GM23338 (cell line): ENCODE measurements at regions not wholly inside any gene's neighbourhood (a gene's known extent, or its start where the extent isn't known, plus 50 kb on each side); places are given as distances from the start of the nearest gene placed in this dataset.

Experiments used
- ATAC-seq: fragments of 200-7000 bp; cut with Tn5 transposase; 3 replicates; pipeline ENCODE4 v1.9.1; 2020
- DNase-seq: peaks from one replicate; pipeline ENCODE4 v3.0.0-alpha.2; 2015; ENCODE audit warnings: low spot score
- H2AFZ ChIP-seq: fragments of 200-600 bp; sonication (generic); 2 replicates; pipeline ENCODE4 v1.8.0; 2016; ENCODE audit warnings: antibody characterized with exemption, mild to moderate bottlenecking, moderate library complexity
- H3F3A ChIP-seq: fragments of 200-600 bp; sonication (generic); replicated peaks from 2 replicates; pipeline ENCODE4 v1.8.0; 2017; ENCODE audit warnings: antibody characterized with exemption, mixed run types, low read depth
- H3K27ac ChIP-seq: fragments of 200-600 bp; sonication (generic); 2 replicates; pipeline ENCODE4 v1.6.1; 2016; ENCODE audit warnings: low read depth
- H3K27me3 ChIP-seq: fragments of 200-600 bp; sonication (generic); 2 replicates; pipeline ENCODE4 v1.8.0; 2016; ENCODE audit warnings: mild to moderate bottlenecking, mixed run types, moderate library complexity; ENCODE audit not compliant: insufficient read depth
- H3K36me3 ChIP-seq: fragments of 200-600 bp; sonication (generic); 2 replicates; pipeline ENCODE4 v1.8.0; 2016; ENCODE audit warnings: mild to moderate bottlenecking; ENCODE audit not compliant: insufficient read depth
- H3K4me1 ChIP-seq: fragments of 200-600 bp; sonication (generic); 2 replicates; pipeline ENCODE4 v1.8.0; 2016; ENCODE audit warnings: mild to moderate bottlenecking, moderate library complexity; ENCODE audit not compliant: insufficient read depth
- H3K4me2 ChIP-seq: fragments of 200-600 bp; sonication (generic); 2 replicates; pipeline ENCODE4 v1.7.1; 2017; ENCODE audit warnings: mixed run types
- H3K4me3 ChIP-seq: fragments of 200-600 bp; sonication (generic); 2 replicates; pipeline ENCODE4 v1.6.1; 2016; ENCODE audit warnings: mixed run types
- H3K79me2 ChIP-seq: fragments of 200-600 bp; sonication (generic); replicated peaks from 2 replicates; pipeline ENCODE4 v1.8.0; 2017; ENCODE audit warnings: mild to moderate bottlenecking; ENCODE audit not compliant: insufficient read depth
- H3K9me2 ChIP-seq: fragments of 200-600 bp; sonication (generic); 2 replicates; pipeline ENCODE4 v1.8.0; 2017; ENCODE audit not compliant: insufficient read depth
- H4K20me1 ChIP-seq: fragments of 200-600 bp; sonication (generic); replicated peaks from 2 replicates; pipeline ENCODE4 v1.8.0; 2017; ENCODE audit warnings: mild to moderate bottlenecking; ENCODE audit not compliant: insufficient read depth
- H3K27ac Mint-ChIP-seq: 2 replicates; pipeline ENCODE4 v1.8.0; 2020; ENCODE audit warnings: inconsistent platforms, mild to moderate bottlenecking, moderate library complexity, mixed read lengths
- H3K27me3 Mint-ChIP-seq: 3 replicates; pipeline ENCODE4 v1.8.0; 2022; ENCODE audit warnings: low read depth, mild to moderate bottlenecking, moderate library complexity, mixed read lengths, inconsistent platforms; ENCODE audit not compliant: insufficient read depth, poor library complexity
- H3K36me3 Mint-ChIP-seq: 3 replicates; pipeline ENCODE4 v1.8.0; 2021; ENCODE audit warnings: low read depth, mild to moderate bottlenecking, inconsistent platforms, moderate library complexity, mixed read lengths
- H3K4me1 Mint-ChIP-seq: 3 replicates; pipeline ENCODE4 v1.8.0; 2020; ENCODE audit warnings: mild to moderate bottlenecking, inconsistent platforms, mixed read lengths
- H3K4me3 Mint-ChIP-seq: 3 replicates; pipeline ENCODE4 v1.8.0; 2021; ENCODE audit warnings: moderate library complexity, mild to moderate bottlenecking, inconsistent platforms, mixed read lengths
- H3K9me3 Mint-ChIP-seq: 3 replicates; pipeline ENCODE4 v1.8.0; 2020; ENCODE audit warnings: moderate library complexity, mild to moderate bottlenecking, inconsistent platforms, mixed read lengths
- EZH2phosphoT487 ChIP-seq: fragments of 200-600 bp; sonication (generic); IDR thresholded peaks from one replicate; pipeline ENCODE4 v1.8.1; 2018; ENCODE audit warnings: antibody characterized with exemption; ENCODE audit not compliant: unreplicated experiment
- JUNB ChIP-seq: IDR thresholded peaks from one replicate; pipeline ENCODE4 v1.6.1; 2016; ENCODE audit warnings: antibody characterized with exemption; ENCODE audit not compliant: unreplicated experiment
- REST ChIP-seq: IDR thresholded peaks from one replicate; pipeline ENCODE4 v1.6.1; 2018; ENCODE audit warnings: antibody characterized with exemption; ENCODE audit not compliant: unreplicated experiment
- ZNF114 ChIP-seq: fragments of 250-450 bp; sonication (Bioruptor Pico); IDR thresholded peaks from 2 replicates; pipeline ENCODE4 v1.5.0; 2020; ENCODE audit warnings: mild to moderate bottlenecking, moderate library complexity
- ZNF331 ChIP-seq: fragments of 250-450 bp; sonication (Bioruptor Pico); IDR thresholded peaks from 2 replicates; pipeline ENCODE4 v1.5.0; 2020; ENCODE audit warnings: low read depth, mild to moderate bottlenecking, moderate library complexity
- TF ChIP-seq, protein P1 (sequence below), 2 experiments: fragments of 200-600 bp in 1 of 2; sonication (generic) in 1 of 2; conservative IDR thresholded peaks; 2 replicates each; pipeline versions ENCODE4 v1.5.1 to v1.6.1; 2016 to 2017; ENCODE audit warnings: antibody characterized with exemption in 2 of 2, low read depth in 2 of 2, mild to moderate bottlenecking in 2 of 2, moderate library complexity in 1 of 2
- TF ChIP-seq, protein P2 (sequence below): IDR thresholded peaks from 2 replicates; pipeline ENCODE4 v1.6.1; 2016; ENCODE audit warnings: antibody characterized with exemption

- H3K4me2 ChIP-seq: no peak overlapping the region
- DNase-seq: no peak
- H3K36me3 ChIP-seq: no peaks in the 10 kb centered on the region
- H3K27me3 ChIP-seq: no peaks in the 10 kb centered on the region
- TF ChIP-seq, protein P1, sequence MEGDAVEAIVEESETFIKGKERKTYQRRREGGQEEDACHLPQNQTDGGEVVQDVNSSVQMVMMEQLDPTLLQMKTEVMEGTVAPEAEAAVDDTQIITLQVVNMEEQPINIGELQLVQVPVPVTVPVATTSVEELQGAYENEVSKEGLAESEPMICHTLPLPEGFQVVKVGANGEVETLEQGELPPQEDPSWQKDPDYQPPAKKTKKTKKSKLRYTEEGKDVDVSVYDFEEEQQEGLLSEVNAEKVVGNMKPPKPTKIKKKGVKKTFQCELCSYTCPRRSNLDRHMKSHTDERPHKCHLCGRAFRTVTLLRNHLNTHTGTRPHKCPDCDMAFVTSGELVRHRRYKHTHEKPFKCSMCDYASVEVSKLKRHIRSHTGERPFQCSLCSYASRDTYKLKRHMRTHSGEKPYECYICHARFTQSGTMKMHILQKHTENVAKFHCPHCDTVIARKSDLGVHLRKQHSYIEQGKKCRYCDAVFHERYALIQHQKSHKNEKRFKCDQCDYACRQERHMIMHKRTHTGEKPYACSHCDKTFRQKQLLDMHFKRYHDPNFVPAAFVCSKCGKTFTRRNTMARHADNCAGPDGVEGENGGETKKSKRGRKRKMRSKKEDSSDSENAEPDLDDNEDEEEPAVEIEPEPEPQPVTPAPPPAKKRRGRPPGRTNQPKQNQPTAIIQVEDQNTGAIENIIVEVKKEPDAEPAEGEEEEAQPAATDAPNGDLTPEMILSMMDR (conservative IDR thresholded peaks at IDR 0.05; ENCODE audit: low read depth in 2 of 2): no peak
- no peak for TF ChIP-seq REST
- TF ChIP-seq ZNF114 (CRISPR knock-in tag): no peak
- TF ChIP-seq ZNF331: no peak
- TF ChIP-seq, protein P2, sequence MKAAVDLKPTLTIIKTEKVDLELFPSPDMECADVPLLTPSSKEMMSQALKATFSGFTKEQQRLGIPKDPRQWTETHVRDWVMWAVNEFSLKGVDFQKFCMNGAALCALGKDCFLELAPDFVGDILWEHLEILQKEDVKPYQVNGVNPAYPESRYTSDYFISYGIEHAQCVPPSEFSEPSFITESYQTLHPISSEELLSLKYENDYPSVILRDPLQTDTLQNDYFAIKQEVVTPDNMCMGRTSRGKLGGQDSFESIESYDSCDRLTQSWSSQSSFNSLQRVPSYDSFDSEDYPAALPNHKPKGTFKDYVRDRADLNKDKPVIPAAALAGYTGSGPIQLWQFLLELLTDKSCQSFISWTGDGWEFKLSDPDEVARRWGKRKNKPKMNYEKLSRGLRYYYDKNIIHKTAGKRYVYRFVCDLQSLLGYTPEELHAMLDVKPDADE: no peak
- Mint-ChIP-seq H3K4me3 (no peak overlapping the region), H3K9me3 (no peaks in the 10 kb centered on the region), H3K27me3 (peaks cover 2% of the 10 kb centered on the region), H3K36me3 (no peaks in the 10 kb centered on the region), H3K27ac (no peak overlapping the region), H3K4me1 (peaks cover 10% of the 10 kb centered on the region)
- H2AFZ ChIP-seq: no peak overlapping the region
- no peak overlapping the region for H3K27ac ChIP-seq
- ATAC-seq: no peak
- no peaks in the 10 kb centered on the region for H3K79me2 ChIP-seq
- H3K4me1 ChIP-seq: no peaks in the 10 kb centered on the region
- no peak overlapping the region for H3K4me3 ChIP-seq
- no peaks in the 10 kb centered on the region for H3F3A ChIP-seq
- no peaks in the 10 kb centered on the region for H4K20me1 ChIP-seq
- H3K9me2 ChIP-seq: no peaks in the 10 kb centered on the region
Measured at GRCh38 chr4:123833171-123833643, 436.6 kb downstream of the SPRY1 start.

DNA sequence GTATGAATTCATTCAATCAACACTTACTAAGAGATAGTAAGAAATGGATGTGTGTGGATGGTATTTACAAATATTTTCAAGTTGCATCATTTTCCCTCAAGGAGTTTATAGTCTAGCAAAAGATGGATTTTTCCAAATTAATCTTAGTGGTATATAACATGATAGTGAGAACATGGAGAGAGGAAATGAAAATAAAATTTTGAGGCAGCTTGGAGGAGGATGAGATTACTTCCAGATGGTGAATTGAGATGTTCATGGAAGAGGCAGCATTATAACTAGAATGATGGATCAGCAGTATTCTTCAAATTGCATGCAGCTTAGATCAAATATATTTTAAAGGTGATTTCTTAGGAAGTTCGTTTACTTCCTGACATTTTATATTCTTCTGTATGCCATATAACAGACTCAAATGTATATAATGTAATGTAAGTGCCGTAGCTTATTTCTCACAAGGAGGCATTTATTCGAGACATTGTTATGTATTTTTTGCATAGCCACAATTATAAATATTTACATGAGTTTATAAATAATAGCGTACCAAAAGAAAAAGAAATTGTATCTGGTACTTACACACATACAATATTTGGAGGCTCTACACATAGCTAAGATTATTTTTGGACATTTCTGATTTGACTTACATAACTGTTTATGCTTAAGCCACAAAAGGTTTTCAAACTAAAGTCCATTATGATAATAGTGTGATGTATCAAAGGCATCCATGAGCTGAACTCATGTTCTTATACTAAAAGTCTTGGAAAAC, 439.4 kb downstream of the SPRY1 start:
- Histone ChIP-seq H3K4me2 (no peak overlapping the region), H3F3A (no peaks in the 10 kb centered on the region), H3K9me2 (no peaks in the 10 kb centered on the region), H3K27me3 (no peaks in the 10 kb centered on the region), H3K4me1 (peaks cover 8% of the 10 kb centered on the region), H3K4me3 (no peak overlapping the region), H3K27ac (no peak overlapping the region), H2AFZ (no peak overlapping the region), H3K36me3 (no peaks in the 10 kb centered on the region), H4K20me1 (no peaks in the 10 kb centered on the region), H3K79me2 (no peaks in the 10 kb centered on the region)
- Mint-ChIP-seq H3K27ac (no peak overlapping the region), H3K4me3 (no peak overlapping the region), H3K9me3 (no peaks in the 10 kb centered on the region), H3K36me3 (no peaks in the 10 kb centered on the region), H3K4me1 (peaks cover 12% of the 10 kb centered on the region), H3K27me3 (peaks cover 2% of the 10 kb centered on the region)
- no peak for DNase-seq
- TF ChIP-seq EZH2phosphoT487 (no peak), JUNB (no peak)
- ATAC-seq: no peak
